Glutamatergic neuron (in vitro differentiated cells): ENCODE measurements at regions not wholly inside any gene's neighbourhood (a gene's known extent, or its start where the extent isn't known, plus 50 kb on each side); places are given as distances from the start of the nearest gene placed in this dataset.
"Not testable (repeated sequence)": the region's sequence is repeated elsewhere in the genome, so short reads cannot be mapped to it uniquely, and the experiment has no call there.

Experiments used
- DNase-seq: peaks from one replicate; pipeline ENCODE4 v3.0.0; 2022
- H3K27ac Mint-ChIP-seq: one replicate; pipeline ENCODE4 v1.8.0; 2020; ENCODE audit warnings: mild to moderate bottlenecking, mixed read lengths, inconsistent platforms; ENCODE audit not compliant: unreplicated experiment
- H3K27me3 Mint-ChIP-seq: one replicate; pipeline ENCODE4 v1.8.0; 2020; ENCODE audit warnings: mild to moderate bottlenecking, moderate library complexity, mixed read lengths, inconsistent platforms; ENCODE audit not compliant: unreplicated experiment
- H3K36me3 Mint-ChIP-seq: one replicate; pipeline ENCODE4 v1.8.0; 2020; ENCODE audit warnings: mild to moderate bottlenecking, mixed read lengths, inconsistent platforms; ENCODE audit not compliant: unreplicated experiment
- H3K4me1 Mint-ChIP-seq: one replicate; pipeline ENCODE4 v1.8.0; 2020; ENCODE audit warnings: mild to moderate bottlenecking, low read depth, mixed read lengths, inconsistent platforms; ENCODE audit not compliant: unreplicated experiment
- H3K4me3 Mint-ChIP-seq: one replicate; pipeline ENCODE4 v1.8.0; 2020; ENCODE audit warnings: mild to moderate bottlenecking, mixed read lengths, inconsistent platforms; ENCODE audit not compliant: unreplicated experiment
- H3K9me3 Mint-ChIP-seq: one replicate; pipeline ENCODE4 v1.8.0; 2020; ENCODE audit warnings: mild to moderate bottlenecking, moderate library complexity, mixed read lengths, inconsistent platforms; ENCODE audit not compliant: unreplicated experiment
- CTCF ChIP-seq: fragments of 200-600 bp; sonication (generic); IDR thresholded peaks from one replicate; pipeline ENCODE4 v1.5.0; 2021; ENCODE audit not compliant: partially characterized antibody, unreplicated experiment

- Mint-ChIP-seq H3K4me3 (no peak overlapping the region), H3K27ac (no peak overlapping the region), H3K4me1 (no peaks in the 10 kb centered on the region), H3K36me3 (peaks cover 7% of the 10 kb centered on the region), H3K27me3 (no peaks in the 10 kb centered on the region), H3K9me3 (peaks cover 11% of the 10 kb centered on the region)
- TF ChIP-seq CTCF: no peak
- no peak for DNase-seq
These were observed 124.1 kb upstream of the LGR5 start for GRCh38 chr12:71315328-71315985.

GRCh38 chr12:71312768-71313403 lies 126.7 kb upstream of the LGR5 start:
- DNase-seq: no peak
- H3K27ac Mint-ChIP-seq: no peak overlapping the region
- H3K9me3 Mint-ChIP-seq: peaks cover 6% of the 10 kb centered on the region
- H3K4me1 Mint-ChIP-seq: peaks cover 3% of the 10 kb centered on the region
- no peak for TF ChIP-seq CTCF
- H3K27me3 Mint-ChIP-seq: no peaks in the 10 kb centered on the region
- H3K36me3 Mint-ChIP-seq: peaks cover 7% of the 10 kb centered on the region
- H3K4me3 Mint-ChIP-seq: no peak overlapping the region

DNA sequence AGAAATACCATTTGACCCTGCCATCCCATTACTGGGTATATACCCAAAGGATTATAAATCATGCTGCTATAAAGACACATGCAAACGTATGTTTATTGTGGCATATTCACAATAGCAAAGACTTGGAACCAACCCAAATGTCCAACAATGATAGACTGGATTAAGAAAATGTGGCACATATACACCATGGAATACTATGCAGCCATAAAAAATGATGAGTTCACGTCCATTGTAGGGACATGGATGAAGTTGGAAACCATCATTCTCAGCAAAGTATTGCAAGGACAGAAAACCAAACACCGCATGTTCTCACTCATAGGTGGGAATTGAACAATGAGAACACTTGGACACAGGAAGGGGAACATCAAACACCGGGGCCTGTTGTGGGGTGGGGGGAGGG lies 128.0 kb upstream of the LGR5 start:
- H3K27ac Mint-ChIP-seq, H3K27me3 Mint-ChIP-seq, H3K4me1 Mint-ChIP-seq, H3K36me3 Mint-ChIP-seq, H3K4me3 Mint-ChIP-seq, DNase-seq, H3K9me3 Mint-ChIP-seq: not testable (repeated sequence)

DNA sequence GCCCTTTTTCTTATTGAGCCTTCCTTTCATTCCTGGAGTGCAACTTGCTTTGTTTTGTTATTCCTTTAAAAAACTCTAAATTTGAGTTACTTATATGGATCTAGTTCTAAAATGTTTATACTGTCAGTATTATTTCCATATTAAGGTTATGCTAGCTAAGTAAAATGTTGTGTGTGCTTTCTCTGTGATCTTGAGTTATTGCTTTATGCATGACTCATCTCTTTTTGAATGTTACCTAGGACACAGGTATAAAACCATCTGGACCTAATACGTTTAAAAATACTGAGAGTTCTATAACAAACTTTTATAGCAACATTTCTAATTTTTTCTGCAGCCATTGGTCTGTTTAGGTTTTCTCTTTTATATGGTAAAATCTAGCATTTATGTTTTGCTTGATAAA lies 132.8 kb upstream of the LGR5 start:
- H3K27ac Mint-ChIP-seq: no peak overlapping the region
- no peaks in the 10 kb centered on the region for H3K9me3 Mint-ChIP-seq
- TF ChIP-seq CTCF: no peak
- no peaks in the 10 kb centered on the region for H3K27me3 Mint-ChIP-seq
- peaks cover 3% of the 10 kb centered on the region for H3K4me1 Mint-ChIP-seq
- no peak overlapping the region for H3K4me3 Mint-ChIP-seq
- no peaks in the 10 kb centered on the region for H3K36me3 Mint-ChIP-seq
- DNase-seq: no peak

- TF ChIP-seq CTCF: no peak
- Mint-ChIP-seq H3K27me3 (no peaks in the 10 kb centered on the region), H3K9me3 (no peaks in the 10 kb centered on the region), H3K36me3 (no peaks in the 10 kb centered on the region), H3K4me3 (no peak overlapping the region), H3K4me1 (peaks cover 3% of the 10 kb centered on the region), H3K27ac (no peak overlapping the region)
- no peak for DNase-seq
These were observed 135.3 kb upstream of the LGR5 start for GRCh38 chr12:71304306-71304705.
